SK-N-MC (cell line): ENCODE measurements at regions not wholly inside any gene's neighbourhood (a gene's known extent, or its start where the extent isn't known, plus 50 kb on each side); places are given as distances from the start of the nearest gene placed in this dataset.
A peak's percentile ranks its signal among the peaks of the same experiment; 100 is the strongest.

Source experiments
- DNase-seq: peaks from one replicate; pipeline ENCODE4 v3.0.0-alpha.2; 2011; ENCODE audit warnings: low read depth, low spot score
- H3K27ac ChIP-seq: fragments of 200-600 bp; sonication (generic); 2 replicates; pipeline ENCODE4 v1.5.1; 2016; ENCODE audit warnings: mixed run types
- H3K36me3 ChIP-seq: fragments of 200-600 bp; sonication (generic); 2 replicates; pipeline ENCODE4 v1.6.1; 2017; ENCODE audit warnings: antibody characterized with exemption, low read length, mixed read lengths; ENCODE audit not compliant: insufficient read depth
- H3K4me3 ChIP-seq: fragments of 200-600 bp; sonication (generic); 2 replicates; pipeline ENCODE4 v1.5.1; 2016
- H3K9ac ChIP-seq: fragments of 200-600 bp; sonication (generic); 2 replicates; pipeline ENCODE4 v1.8.0; 2017; ENCODE audit warnings: mixed run types, mixed read lengths; ENCODE audit not compliant: insufficient read length
- H3K9me3 ChIP-seq: fragments of 200-600 bp; sonication (generic); 2 replicates; pipeline ENCODE4 v1.6.1; 2017; ENCODE audit warnings: low read depth, mild to moderate bottlenecking, antibody characterized with exemption, low read length, moderate library complexity, mixed read lengths
- EZH2 ChIP-seq: fragments of 200-600 bp; sonication (generic); IDR thresholded peaks from one replicate; pipeline ENCODE4 v1.6.1; 2017; ENCODE audit warnings: antibody characterized with exemption
- FOXP2 ChIP-seq: optimal IDR thresholded peaks from 2 replicates; pipeline ENCODE3; 2011; ENCODE audit warnings: mild to moderate bottlenecking, moderate library complexity; ENCODE audit not compliant: insufficient read depth; ENCODE audit errors: extremely low read length, control extremely low read depth
- POLR2AphosphoS5 ChIP-seq: IDR thresholded peaks from 2 replicates; pipeline ENCODE4 v1.6.1; 2012; ENCODE audit warnings: mild to moderate bottlenecking, low read depth, low read length, borderline replicate concordance

GRCh38 chr7:33706186-33706585 is 199.2 kb upstream of the BMPER start:
- H3K4me3 ChIP-seq: no peak overlapping the region
- H3K27ac ChIP-seq: no peak overlapping the region
- no peak overlapping the region for H3K9ac ChIP-seq
- DNase-seq: no peak
- H3K9me3 ChIP-seq: peaks cover 7% of the 10 kb centered on the region; the same call in 1 of the 2 replicates
- H3K36me3 ChIP-seq: no peaks in the 10 kb centered on the region
- no peak for TF ChIP-seq EZH2
- no peak for TF ChIP-seq FOXP2
- no peak for TF ChIP-seq POLR2AphosphoS5

GRCh38 chr7:33706771-33707200 is 198.6 kb upstream of the BMPER start:
- Histone ChIP-seq H3K4me3 (peak overlapping the region; percentile 9; the same call in 1 of the 2 replicates), H3K9me3 (peaks cover 3% of the 10 kb centered on the region; the same call in 1 of the 2 replicates), H3K36me3 (no peaks in the 10 kb centered on the region), H3K9ac (no peak overlapping the region), H3K27ac (no peak overlapping the region)
- TF ChIP-seq POLR2AphosphoS5 (no peak), EZH2 (no peak), FOXP2 (no peak)
- DNase-seq: no peak

- no peak overlapping the region for H3K4me3 ChIP-seq
- no peaks in the 10 kb centered on the region for H3K9me3 ChIP-seq
- H3K9ac ChIP-seq: no peak overlapping the region
- no peak for TF ChIP-seq FOXP2
- TF ChIP-seq POLR2AphosphoS5: no peak
- TF ChIP-seq EZH2: no peak
- no peak overlapping the region for H3K27ac ChIP-seq
- no peak for DNase-seq
- no peaks in the 10 kb centered on the region for H3K36me3 ChIP-seq
These were observed 197.9 kb upstream of the BMPER start for GRCh38 chr7:33707427-33707826.

- DNase-seq: no peak
- TF ChIP-seq EZH2 (no peak), FOXP2 (no peak), POLR2AphosphoS5 (no peak)
- no peaks in the 10 kb centered on the region for H3K9me3 ChIP-seq
- H3K4me3 ChIP-seq: no peak overlapping the region
- H3K36me3 ChIP-seq: no peaks in the 10 kb centered on the region
- no peak overlapping the region for H3K9ac ChIP-seq
- H3K27ac ChIP-seq: no peak overlapping the region
These were observed 194.7 kb upstream of the BMPER start for GRCh38 chr7:33710608-33711007.

GRCh38 chr7:33711231-33712019 is 193.9 kb upstream of the BMPER start:
- no peak for DNase-seq
- Histone ChIP-seq H3K36me3 (no peaks in the 10 kb centered on the region), H3K9me3 (no peaks in the 10 kb centered on the region), H3K4me3 (no peak overlapping the region), H3K9ac (no peak overlapping the region), H3K27ac (no peak overlapping the region)
- TF ChIP-seq POLR2AphosphoS5 (no peak), FOXP2 (no peak), EZH2 (no peak)

GRCh38 chr7:33712020-33712414 is 193.3 kb upstream of the BMPER start:
- Histone ChIP-seq H3K9me3 (no peaks in the 10 kb centered on the region), H3K36me3 (no peaks in the 10 kb centered on the region), H3K27ac (no peak overlapping the region), H3K9ac (no peak overlapping the region), H3K4me3 (no peak overlapping the region)
- TF ChIP-seq EZH2 (no peak), POLR2AphosphoS5 (no peak), FOXP2 (no peak)
- DNase-seq: no peak

- DNase-seq: no peak
- Histone ChIP-seq H3K9me3 (no peaks in the 10 kb centered on the region), H3K9ac (no peak overlapping the region), H3K27ac (no peak overlapping the region), H3K36me3 (no peaks in the 10 kb centered on the region), H3K4me3 (no peak overlapping the region)
- TF ChIP-seq EZH2 (no peak), POLR2AphosphoS5 (no peak), FOXP2 (no peak)
These were observed 191.1 kb upstream of the BMPER start for GRCh38 chr7:33714208-33714607.

GRCh38 chr7:33716581-33717477 is 188.5 kb upstream of the BMPER start:
- Histone ChIP-seq H3K36me3 (no peaks in the 10 kb centered on the region), H3K27ac (no peak overlapping the region), H3K4me3 (no peak overlapping the region), H3K9me3 (no peaks in the 10 kb centered on the region), H3K9ac (no peak overlapping the region)
- TF ChIP-seq FOXP2: no peak
- no peak for TF ChIP-seq POLR2AphosphoS5
- TF ChIP-seq EZH2: no peak
- peak; percentile 55 for DNase-seq

- Histone ChIP-seq H3K27ac (no peak overlapping the region), H3K9me3 (no peaks in the 10 kb centered on the region), H3K36me3 (no peaks in the 10 kb centered on the region), H3K9ac (no peak overlapping the region), H3K4me3 (no peak overlapping the region)
- no peak for TF ChIP-seq EZH2
- TF ChIP-seq POLR2AphosphoS5: no peak
- no peak for TF ChIP-seq FOXP2
- DNase-seq: no peak
These were observed 186.2 kb upstream of the BMPER start for GRCh38 chr7:33719059-33719581.
